Keratinocyte (primary cell): ENCODE measurements at regions not wholly inside any gene's neighbourhood (a gene's known extent, or its start where the extent isn't known, plus 50 kb on each side); places are given as distances from the start of the nearest gene placed in this dataset.

ENCODE experiments used
- DNase-seq: peaks from one replicate; pipeline ENCODE4 v3.0.0-alpha.2; 2011; ENCODE audit warnings: low read depth, missing footprints, low spot score
- FAIRE-seq: peaks from 2 replicates; lab custom pipeline; 2011; peaks lifted over from hg19 to GRCh38; lab: Jason Lieb, UNC
- H2AFZ ChIP-seq: 2 replicates; pipeline ENCODE4 v1.6.0; 2012; ENCODE audit warnings: low read length, control low read depth, inconsistent platforms; ENCODE audit not compliant: control insufficient read depth
- H3K27ac ChIP-seq: 2 replicates; pipeline ENCODE4 v1.5.1; 2011; ENCODE audit warnings: low read length; ENCODE audit not compliant: control insufficient read depth, insufficient read depth
- H3K27me3 ChIP-seq: 3 replicates; pipeline ENCODE4 v1.6.0; 2011; ENCODE audit warnings: low read length; ENCODE audit not compliant: control insufficient read depth, insufficient read depth; ENCODE audit errors: extremely low read depth
- H3K36me3 ChIP-seq, 2 experiments: 2 replicates in 1 of 2; 3 replicates in 1 of 2; pipeline ENCODE4 v1.5.1; 2011; ENCODE audit warnings: low read length in 2 of 2, mild to moderate bottlenecking in 1 of 2; ENCODE audit not compliant: control insufficient read depth in 2 of 2, insufficient read depth in 2 of 2; ENCODE audit errors: extremely low read depth in 1 of 2
- H3K4me1 ChIP-seq: 3 replicates; pipeline ENCODE4 v1.5.1; 2011; ENCODE audit warnings: low read length; ENCODE audit not compliant: control insufficient read depth, insufficient read depth; ENCODE audit errors: extremely low read depth
- H3K4me2 ChIP-seq: 3 replicates; pipeline ENCODE4 v1.6.0; 2011; ENCODE audit warnings: low read depth, low read length; ENCODE audit not compliant: control insufficient read depth, insufficient read depth; ENCODE audit errors: extremely low read depth
- H3K4me3 ChIP-seq, 3 experiments: fragments of 200-600 bp in 1 of 3; sonication (generic) in 1 of 3; 2 replicates in 2 of 3; 3 replicates in 1 of 3; pipeline ENCODE4 v1.5.1; 2011 to 2016; ENCODE audit warnings: low read length in 3 of 3, mild to moderate bottlenecking in 3 of 3, control low read depth in 2 of 3, inconsistent platforms in 1 of 3, low read depth in 1 of 3, mixed read lengths in 1 of 3, mixed run types in 1 of 3, moderate library complexity in 1 of 3; ENCODE audit not compliant: control insufficient read depth in 2 of 3, insufficient read depth in 2 of 3; ENCODE audit errors: extremely low read depth in 1 of 3
- H3K79me2 ChIP-seq: 2 replicates; pipeline ENCODE4 v1.6.0; 2012; ENCODE audit warnings: low read length; ENCODE audit not compliant: control insufficient read depth, insufficient read depth
- H3K9ac ChIP-seq: 3 replicates; pipeline ENCODE4 v1.6.0; 2011; ENCODE audit warnings: low read length; ENCODE audit not compliant: control insufficient read depth, insufficient read depth; ENCODE audit errors: extremely low read depth
- H3K9me1 ChIP-seq: 3 replicates; pipeline ENCODE4 v1.6.0; 2011; ENCODE audit warnings: low read length; ENCODE audit not compliant: control insufficient read depth, insufficient read depth; ENCODE audit errors: extremely low read depth
- H3K9me3 ChIP-seq: 2 replicates; pipeline ENCODE4 v1.5.1; 2012; ENCODE audit warnings: low read depth, low read length; ENCODE audit not compliant: control insufficient read depth
- H4K20me1 ChIP-seq: 3 replicates; pipeline ENCODE4 v1.6.0; 2011; ENCODE audit warnings: low read length; ENCODE audit not compliant: control insufficient read depth, insufficient read depth; ENCODE audit errors: extremely low read depth
- EZH2 ChIP-seq: IDR thresholded peaks from one replicate; pipeline ENCODE4 v1.6.1; 2012; ENCODE audit warnings: inconsistent platforms, mild to moderate bottlenecking, low read length, moderate library complexity
- dilution Hi-C: fragments of 300-500 bp; cut with MboI; formaldehyde crosslinking; loops from one replicate; pipeline ENCODE4 v1.7.0; 2020; ENCODE audit warnings: low sequenced_read_pairs; ENCODE audit not compliant: extremely low pct_ligation_motif_present
- TF ChIP-seq, protein P1 (sequence below), 3 experiments: IDR thresholded peaks in 1 of 3; conservative IDR thresholded peaks in 1 of 3; optimal IDR thresholded peaks in 1 of 3; 2 replicates in 2 of 3; 3 replicates in 1 of 3; pipeline versions ENCODE3 to v1.5.1; 2011; ENCODE audit warnings: low read length in 3 of 3, mild to moderate bottlenecking in 3 of 3, moderate library complexity in 2 of 3, control low read depth in 1 of 3, inconsistent platforms in 1 of 3; ENCODE audit not compliant: insufficient read depth in 2 of 3; ENCODE audit errors: extremely low read depth in 1 of 3

DNA sequence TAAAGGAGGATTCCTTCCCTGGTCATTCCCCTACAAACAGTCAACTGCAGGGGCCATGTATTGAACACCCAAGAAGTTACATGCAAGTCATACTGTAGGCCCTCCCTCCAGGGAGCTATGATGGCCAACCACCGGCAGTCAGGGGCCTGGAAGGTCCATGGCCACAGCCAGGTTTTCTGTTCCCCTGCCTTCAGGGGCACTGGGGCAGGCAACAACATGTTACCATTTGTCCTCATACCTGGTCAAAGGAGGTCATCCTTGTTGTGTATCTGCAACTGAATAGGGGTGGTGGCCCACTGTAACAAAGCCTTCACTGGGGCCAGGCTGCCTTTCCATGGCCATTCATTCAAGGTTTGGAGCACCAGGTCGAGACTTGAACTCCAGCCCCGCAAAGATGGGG is 433.6 kb downstream of the DYNC2H1 start:
- H3K4me1 ChIP-seq: peaks cover 13% of the 10 kb centered on the region
- FAIRE-seq (no peak), DNase-seq (no peak)
- H3K9me1 ChIP-seq: no peaks in the 10 kb centered on the region
- no peak overlapping the region for H3K4me3 ChIP-seq
- no peaks in the 10 kb centered on the region for H3K9me3 ChIP-seq
- H3K9ac ChIP-seq: no peak overlapping the region
- no peaks in the 10 kb centered on the region for H3K36me3 ChIP-seq
- no peak overlapping the region for H2AFZ ChIP-seq
- H3K4me2 ChIP-seq: no peak overlapping the region
- TF ChIP-seq EZH2: no peak
- TF ChIP-seq, protein P1, sequence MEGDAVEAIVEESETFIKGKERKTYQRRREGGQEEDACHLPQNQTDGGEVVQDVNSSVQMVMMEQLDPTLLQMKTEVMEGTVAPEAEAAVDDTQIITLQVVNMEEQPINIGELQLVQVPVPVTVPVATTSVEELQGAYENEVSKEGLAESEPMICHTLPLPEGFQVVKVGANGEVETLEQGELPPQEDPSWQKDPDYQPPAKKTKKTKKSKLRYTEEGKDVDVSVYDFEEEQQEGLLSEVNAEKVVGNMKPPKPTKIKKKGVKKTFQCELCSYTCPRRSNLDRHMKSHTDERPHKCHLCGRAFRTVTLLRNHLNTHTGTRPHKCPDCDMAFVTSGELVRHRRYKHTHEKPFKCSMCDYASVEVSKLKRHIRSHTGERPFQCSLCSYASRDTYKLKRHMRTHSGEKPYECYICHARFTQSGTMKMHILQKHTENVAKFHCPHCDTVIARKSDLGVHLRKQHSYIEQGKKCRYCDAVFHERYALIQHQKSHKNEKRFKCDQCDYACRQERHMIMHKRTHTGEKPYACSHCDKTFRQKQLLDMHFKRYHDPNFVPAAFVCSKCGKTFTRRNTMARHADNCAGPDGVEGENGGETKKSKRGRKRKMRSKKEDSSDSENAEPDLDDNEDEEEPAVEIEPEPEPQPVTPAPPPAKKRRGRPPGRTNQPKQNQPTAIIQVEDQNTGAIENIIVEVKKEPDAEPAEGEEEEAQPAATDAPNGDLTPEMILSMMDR (optimal IDR thresholded peaks at IDR 0.05 in 1 of 3, IDR thresholded peaks at IDR 0.05 in 1 of 3, conservative IDR thresholded peaks at IDR 0.05 in 1 of 3; ENCODE audit: extremely low read depth in 1 of 3, insufficient read depth in 2 of 3, low read length in 3 of 3): no peak
- dilution Hi-C loops: no loop called here
- no peaks in the 10 kb centered on the region for H4K20me1 ChIP-seq
- H3K27ac ChIP-seq: no peak overlapping the region
- no peaks in the 10 kb centered on the region for H3K27me3 ChIP-seq
- no peaks in the 10 kb centered on the region for H3K79me2 ChIP-seq

DNA sequence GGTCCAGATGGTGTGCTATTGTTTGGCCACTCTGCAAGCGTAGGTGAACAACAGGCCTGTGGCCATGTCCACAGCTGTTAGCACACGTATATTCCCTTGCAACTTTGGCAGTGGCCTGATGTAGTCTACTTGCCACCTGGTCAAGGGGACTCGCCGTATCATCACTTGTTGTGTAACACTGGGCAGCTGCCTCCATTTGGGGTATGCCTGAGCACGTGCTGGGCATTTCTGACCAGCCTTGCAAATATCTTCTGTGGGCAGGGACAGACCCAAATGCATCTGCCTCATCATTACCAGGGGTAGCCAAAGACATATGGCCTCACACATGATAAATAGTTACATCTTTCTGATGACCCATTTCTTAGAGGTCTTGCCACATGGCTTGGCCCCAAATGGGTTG is 434.2 kb downstream of the DYNC2H1 start:
- H3K9me3 ChIP-seq: no peaks in the 10 kb centered on the region
- H3K79me2 ChIP-seq: no peaks in the 10 kb centered on the region
- H3K4me2 ChIP-seq: no peak overlapping the region
- H3K4me3 ChIP-seq: no peak overlapping the region
- H3K9me1 ChIP-seq: no peaks in the 10 kb centered on the region
- H2AFZ ChIP-seq: no peak overlapping the region
- dilution Hi-C loops: no loop called here
- no peak overlapping the region for H3K9ac ChIP-seq
- H3K27me3 ChIP-seq: no peaks in the 10 kb centered on the region
- FAIRE-seq (no peak), DNase-seq (no peak)
- TF ChIP-seq EZH2: no peak
- TF ChIP-seq, protein P1 (optimal IDR thresholded peaks at IDR 0.05 in 1 of 3, IDR thresholded peaks at IDR 0.05 in 1 of 3, conservative IDR thresholded peaks at IDR 0.05 in 1 of 3; ENCODE audit: extremely low read depth in 1 of 3, insufficient read depth in 2 of 3, low read length in 3 of 3): no peak
- no peaks in the 10 kb centered on the region for H3K36me3 ChIP-seq
- H3K4me1 ChIP-seq: peaks cover 13% of the 10 kb centered on the region
- H3K27ac ChIP-seq: no peak overlapping the region
- H4K20me1 ChIP-seq: no peaks in the 10 kb centered on the region
